K562 (cell line): ENCODE measurements at regions not wholly inside any gene's neighbourhood (a gene's known extent, or its start where the extent isn't known, plus 50 kb on each side); places are given as distances from the start of the nearest gene placed in this dataset.

ENCODE experiments used
- ATAC-seq: fragments of 200-7000 bp; cut with Tn5 transposase; 3 replicates; pipeline ENCODE4 v1.9.1; 2020; ENCODE audit warnings: moderate library complexity
- BruUV-seq: library from RNA; stranded (reverse); fragments of 400-500 nt; replicated peaks from 2 replicates; lab custom pipeline; 2021; lab: Mats Ljungman, UMichigan
- CTCF ChIA-PET: fragments of 300-600 bp; formaldehyde crosslinking; extraction: SDS; loops from one replicate; lab custom pipeline; 2021; ENCODE audit warnings: low intra/inter-chr PET ratio; lab: Yijun Ruan, JAX
- POLR2A ChIA-PET: fragments of 300-600, 350-650 bp; sonication (Branson Sonifier 250); formaldehyde crosslinking; extraction: SDS; loops from one replicate; lab custom pipeline; 2021; ENCODE audit warnings: antibody characterized with exemption, inconsistent platforms; lab: Yijun Ruan, JAX
- DNase-seq, 4 experiments: peaks; one replicate each; pipeline versions ENCODE4 v3.0.0 to v3.0.0-alpha.2; 2011 to 2018; ENCODE audit warnings: low spot score in 3 of 4, mixed read lengths in 3 of 4; ENCODE audit errors: extremely low read depth in 1 of 4
- FAIRE-seq: peaks from 2 replicates; lab custom pipeline; 2011; peaks lifted over from hg19 to GRCh38; lab: Jason Lieb, UNC
- H2AFZ ChIP-seq: 2 replicates; pipeline ENCODE4 v1.6.0; 2011; ENCODE audit warnings: low read depth, low read length, control low read depth, inconsistent platforms
- H3K27ac ChIP-seq: fragments of 200-600 bp; 3 replicates; pipeline ENCODE4 v1.8.0; 2011; ENCODE audit warnings: low read depth, mild to moderate bottlenecking, control low read depth, inconsistent platforms, low read length, moderate library complexity, mixed read lengths; ENCODE audit errors: extremely low read depth
- H3K27me3 ChIP-seq, 2 experiments: fragments of 300-600 bp in 1 of 2; 2 replicates in 1 of 2; 3 replicates in 1 of 2; pipeline versions ENCODE4 v1.6.0 to v1.8.0; 2011; ENCODE audit warnings: inconsistent platforms in 2 of 2, low read length in 2 of 2, mild to moderate bottlenecking in 1 of 2, mixed read lengths in 1 of 2, moderate library complexity in 1 of 2; ENCODE audit not compliant: control insufficient read depth in 2 of 2, insufficient read depth in 2 of 2
- H3K36me3 ChIP-seq: fragments of 300-600 bp; 3 replicates; pipeline ENCODE4 v1.8.0; 2011; ENCODE audit warnings: mild to moderate bottlenecking, low read length, inconsistent platforms; ENCODE audit not compliant: control insufficient read depth, insufficient read depth
- H3K4me1 ChIP-seq, 2 experiments: fragments of 200-600 bp in 1 of 2; replicated peaks in 1 of 2; 2 replicates in 1 of 2; 3 replicates in 1 of 2; pipeline versions ENCODE4 v1.5.1 to v1.8.0; 2011; ENCODE audit warnings: inconsistent platforms in 2 of 2, low read length in 2 of 2, mild to moderate bottlenecking in 1 of 2, mixed read lengths in 1 of 2, moderate library complexity in 1 of 2; ENCODE audit not compliant: control insufficient read depth in 2 of 2, insufficient read depth in 2 of 2
- H3K4me2 ChIP-seq: 2 replicates; pipeline ENCODE4 v1.6.1; 2011; ENCODE audit warnings: low read length, control low read depth, inconsistent platforms, mixed read lengths; ENCODE audit not compliant: insufficient read depth
- H3K4me3 ChIP-seq: fragments of 200-600 bp; sonication (generic), shearing (Covaris generic); 2 replicates; pipeline ENCODE4 v1.5.1; 2016; ENCODE audit warnings: control low read depth, inconsistent platforms
- H3K79me2 ChIP-seq: fragments of 200-600 bp; 3 replicates; pipeline ENCODE4 v1.8.0; 2011; ENCODE audit warnings: low read length, inconsistent platforms; ENCODE audit not compliant: control insufficient read depth, insufficient read depth
- H3K9ac ChIP-seq, 2 experiments: 2 replicates each; pipeline versions ENCODE4 v1.6.0 to v1.6.1; 2011; ENCODE audit warnings: low read depth in 2 of 2, low read length in 2 of 2, control low read depth in 1 of 2, inconsistent platforms in 1 of 2, mild to moderate bottlenecking in 1 of 2, mixed read lengths in 1 of 2; ENCODE audit not compliant: insufficient read depth in 1 of 2
- H3K9me1 ChIP-seq: one replicate; pipeline ENCODE4 v1.6.0; 2011; ENCODE audit warnings: inconsistent platforms, mild to moderate bottlenecking, low read length, moderate library complexity; ENCODE audit not compliant: control insufficient read depth, insufficient read depth
- H3K9me3 ChIP-seq: replicated peaks from 2 replicates; pipeline ENCODE4 v1.5.1; 2011; ENCODE audit warnings: low read depth, low read length, inconsistent platforms; ENCODE audit not compliant: control insufficient read depth, insufficient read depth
- H4K20me1 ChIP-seq: replicated peaks from 2 replicates; pipeline ENCODE4 v1.6.1; 2011; ENCODE audit warnings: low read length, inconsistent platforms, mixed read lengths; ENCODE audit not compliant: control insufficient read depth, insufficient read depth
- GMEB1 ChIP-seq: fragments of 250-450 bp; sonication (Bioruptor Pico); IDR thresholded peaks from 2 replicates; pipeline ENCODE4 v1.4.0; 2020; ENCODE audit warnings: mild to moderate bottlenecking
- NR2F6 ChIP-seq: fragments of 450-650 bp; formaldehyde crosslinking; IDR thresholded peaks from 2 replicates; pipeline ENCODE4 v1.4.0; 2020; ENCODE audit warnings: mild to moderate bottlenecking
- PCBP1 ChIP-seq: fragments of 200-400 bp; formaldehyde crosslinking; IDR thresholded peaks from 2 replicates; pipeline ENCODE4 v1.6.1; 2018; ENCODE audit warnings: mild to moderate bottlenecking, low read depth, low read length; ENCODE audit not compliant: poor library complexity, severe bottlenecking
- SP1 ChIP-seq: sonication (generic); formaldehyde crosslinking; IDR thresholded peaks from 2 replicates; pipeline ENCODE4 v1.8.1; 2022; ENCODE audit warnings: mild to moderate bottlenecking, missing genetic modification reagents
- SRSF1 ChIP-seq: fragments of 200-400 bp; formaldehyde crosslinking; IDR thresholded peaks from 2 replicates; pipeline ENCODE4 v1.6.1; 2017; ENCODE audit warnings: mild to moderate bottlenecking, low read depth, low read length, moderate library complexity
- TEAD2 ChIP-seq: fragments of 450-650 bp; IDR thresholded peaks from 2 replicates; pipeline ENCODE4 v1.6.1; 2016; ENCODE audit warnings: missing genetic modification characterization, control low read depth, missing compliant biosample characterization
- ZNF695 ChIP-seq: fragments of 450-650 bp; formaldehyde crosslinking; IDR thresholded peaks from 2 replicates; pipeline ENCODE4 v1.4.0; 2020; ENCODE audit warnings: mild to moderate bottlenecking, moderate library complexity
- ZNF830 ChIP-seq: fragments of 250-450 bp; sonication (Bioruptor Pico); IDR thresholded peaks from 2 replicates; pipeline ENCODE4 v1.5.0; 2021; ENCODE audit warnings: mild to moderate bottlenecking
- WGBS: fragments of 100-300 bp; shearing (Covaris generic); methylation state at CpG from one replicate; pipeline ENCODE4 v1.1.6; 2016; ENCODE audit warnings: low coverage, mixed read lengths; ENCODE audit not compliant: insufficient coverage; ENCODE audit errors: missing lambda C conversion rate; 5-methylcytosine and 5-hydroxymethylcytosine counted together
- in situ Hi-C: fragments of 300-500 bp; cut with MboI; formaldehyde crosslinking; loops from 4 replicates; pipeline ENCODE4 v1.15.0; 2018; ENCODE audit warnings: inconsistent platforms, mixed read lengths
- intact Hi-C: fragments of 100-400 bp; cut with micrococcal nuclease; formaldehyde crosslinking; loops from 2 replicates; pipeline ENCODE4 v1.14.2; 2022

GRCh38 chr11:28938091-28938490 lies 829.9 kb downstream of the METTL15 start:
- Histone ChIP-seq H3K4me3 (no peak overlapping the region), H3K4me1 (no peaks in the 10 kb centered on the region), H3K79me2 (no peaks in the 10 kb centered on the region), H3K36me3 (no peaks in the 10 kb centered on the region), H3K27ac (no peak overlapping the region), H4K20me1 (no peaks in the 10 kb centered on the region), H3K27me3 (no peaks in the 10 kb centered on the region), H3K4me2 (no peak overlapping the region), H3K9me1 (no peaks in the 10 kb centered on the region), H3K9me3 (no peaks in the 10 kb centered on the region), H2AFZ (no peak overlapping the region), H3K9ac (no peak overlapping the region)
- intact Hi-C loops = no loop called here
- BruUV-seq = no TSS peak
- ATAC-seq (no peak), FAIRE-seq (no peak), DNase-seq (no peak)
- ChIA-PET POLR2A (no interaction called here), CTCF (no interaction called here)
- no peak for TF ChIP-seq ZNF695 (CRISPR knock-in tag)
- TF ChIP-seq NR2F6 = no peak
- TF ChIP-seq SP1 (CRISPR knock-in tag) = no peak
- no peak for TF ChIP-seq GMEB1 (CRISPR knock-in tag)
- TF ChIP-seq SRSF1 = no peak
- no peak for TF ChIP-seq TEAD2 (tag)
- no peak for TF ChIP-seq PCBP1
- TF ChIP-seq ZNF830 (CRISPR knock-in tag) = no peak
- in situ Hi-C loops = no loop called here
- 0% methylated on average over 1 of the region's 1 CpG for WGBS
